OCI-LY3 (cell line): ENCODE measurements at regions not wholly inside any gene's neighbourhood (a gene's known extent, or its start where the extent isn't known, plus 50 kb on each side); places are given as distances from the start of the nearest gene placed in this dataset.

Experiments used
- H2AFZ ChIP-seq: fragments of 200-600, 300-600 bp; shearing (Covaris generic); 2 replicates; pipeline ENCODE4 v1.6.0; 2014; ENCODE audit warnings: antibody characterized with exemption, low read depth, low read length
- H3K27ac ChIP-seq: fragments of 200-600, 300-600 bp; sonication (generic); 2 replicates; pipeline ENCODE4 v1.5.1; 2014; ENCODE audit warnings: mild to moderate bottlenecking, low read length, moderate library complexity, mixed read lengths
- H3K27me3 ChIP-seq: fragments of 200-600, 300-600 bp; sonication (generic); 2 replicates; pipeline ENCODE4 v1.6.1; 2014; ENCODE audit warnings: low read depth, low read length, mixed read lengths
- H3K36me3 ChIP-seq: fragments of 200-600, 300-600 bp; sonication (generic); replicated peaks from 2 replicates; pipeline ENCODE3; 2014; ENCODE audit warnings: low read depth, low read length, mixed read lengths
- H3K4me1 ChIP-seq: fragments of 300-600, 200-600 bp; sonication (generic); 2 replicates; pipeline ENCODE4 v1.6.1; 2014; ENCODE audit warnings: low read length, mixed read lengths
- H3K4me2 ChIP-seq: fragments of 200-600, 300-600 bp; sonication (generic); 2 replicates; pipeline ENCODE4 v1.6.1; 2014; ENCODE audit warnings: low read length, mixed read lengths
- H3K4me3 ChIP-seq: fragments of 300-600, 200-600 bp; sonication (generic); 2 replicates; pipeline ENCODE4 v1.5.1; 2014; ENCODE audit warnings: antibody characterized with exemption, mild to moderate bottlenecking, low read length, moderate library complexity
- H3K79me2 ChIP-seq: fragments of 300-600, 200-600 bp; shearing (Covaris generic); 2 replicates; pipeline ENCODE4 v1.6.1; 2014; ENCODE audit warnings: mild to moderate bottlenecking, low read length, mixed read lengths
- H3K9ac ChIP-seq: fragments of 300-600, 200-600 bp; shearing (Covaris generic); 2 replicates; pipeline ENCODE4 v1.6.0; 2014; ENCODE audit warnings: mild to moderate bottlenecking, low read length, moderate library complexity
- H3K9me3 ChIP-seq: fragments of 200-600, 300-600 bp; shearing (Covaris generic); 2 replicates; pipeline ENCODE4 v1.6.1; 2014; ENCODE audit warnings: low read length, mixed read lengths; ENCODE audit not compliant: insufficient read depth
- H4K20me1 ChIP-seq: fragments of 200-600, 300-600 bp; sonication (generic); 2 replicates; pipeline ENCODE4 v1.6.1; 2016; ENCODE audit warnings: low read length, mixed read lengths; ENCODE audit not compliant: insufficient read depth
- CTCF ChIP-seq: fragments of 200-600, 300-600 bp; sonication (generic); IDR thresholded peaks from 2 replicates; pipeline ENCODE4 v1.5.1; 2014; ENCODE audit warnings: antibody characterized with exemption, low read length, low read depth
- EZH2phosphoT487 ChIP-seq: fragments of 200-600 bp; shearing (Covaris generic); IDR thresholded peaks from 2 replicates; pipeline ENCODE4 v1.6.1; 2018; ENCODE audit warnings: antibody characterized with exemption, mixed run types, low read depth

- TF ChIP-seq EZH2phosphoT487 (no peak), CTCF (peak; percentile 27)
- H2AFZ ChIP-seq: no peak overlapping the region
- H4K20me1 ChIP-seq: no peaks in the 10 kb centered on the region
- no peaks in the 10 kb centered on the region for H3K36me3 ChIP-seq
- no peak overlapping the region for H3K4me3 ChIP-seq
- H3K4me1 ChIP-seq: no peaks in the 10 kb centered on the region
- H3K79me2 ChIP-seq: no peaks in the 10 kb centered on the region
- H3K9me3 ChIP-seq: no peaks in the 10 kb centered on the region
- no peaks in the 10 kb centered on the region for H3K27me3 ChIP-seq
- no peak overlapping the region for H3K4me2 ChIP-seq
- H3K27ac ChIP-seq: no peak overlapping the region
- no peak overlapping the region for H3K9ac ChIP-seq
Measured at GRCh38 chrX:8868906-8869305, 67.7 kb upstream of the FAM9A start.

DNA sequence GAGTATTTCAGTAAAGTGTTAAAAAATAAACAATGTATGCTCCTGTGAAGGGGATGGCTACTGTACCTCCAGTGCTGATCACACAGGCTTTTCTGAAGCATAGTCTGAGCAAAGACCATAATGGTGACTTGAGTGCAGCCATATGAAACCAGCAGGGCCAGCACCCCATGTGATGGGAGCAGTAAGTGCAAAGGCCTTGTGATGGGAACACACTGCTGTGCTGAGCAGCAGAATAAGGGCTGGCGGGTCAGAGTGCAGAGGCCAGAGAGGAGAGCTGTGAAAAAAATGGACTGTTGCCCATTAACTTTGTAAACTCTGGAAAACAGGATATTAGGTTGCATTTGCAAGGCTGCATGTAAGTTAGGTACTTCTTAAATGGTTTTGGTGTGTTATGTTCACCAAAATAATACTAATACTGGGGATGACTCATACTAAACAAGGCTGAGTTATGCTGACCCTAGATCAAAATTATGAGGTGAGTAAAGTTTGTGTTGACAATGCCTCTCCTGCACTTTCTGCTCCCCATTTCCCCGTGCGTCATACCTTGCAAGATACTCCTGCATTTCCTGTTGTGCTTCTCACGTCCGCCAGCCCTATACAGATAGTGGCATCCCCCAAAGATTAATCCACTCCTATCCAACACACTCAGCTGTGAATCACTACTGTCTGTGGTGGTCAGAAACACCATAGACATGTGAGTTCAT is 67.0 kb upstream of the FAM9A start:
- Histone ChIP-seq H3K79me2 (no peaks in the 10 kb centered on the region), H3K4me3 (no peak overlapping the region), H3K4me2 (no peak overlapping the region), H3K27ac (no peak overlapping the region), H2AFZ (no peak overlapping the region), H3K4me1 (no peaks in the 10 kb centered on the region), H3K9me3 (no peaks in the 10 kb centered on the region), H4K20me1 (no peaks in the 10 kb centered on the region), H3K36me3 (no peaks in the 10 kb centered on the region), H3K9ac (no peak overlapping the region), H3K27me3 (no peaks in the 10 kb centered on the region)
- no peak for TF ChIP-seq EZH2phosphoT487
- no peak for TF ChIP-seq CTCF

GRCh38 chrX:8867406-8867805 is 66.2 kb upstream of the FAM9A start:
- no peak overlapping the region for H2AFZ ChIP-seq
- no peaks in the 10 kb centered on the region for H3K79me2 ChIP-seq
- no peaks in the 10 kb centered on the region for H3K9me3 ChIP-seq
- no peak overlapping the region for H3K4me3 ChIP-seq
- no peaks in the 10 kb centered on the region for H3K4me1 ChIP-seq
- TF ChIP-seq EZH2phosphoT487: no peak
- no peak for TF ChIP-seq CTCF
- no peak overlapping the region for H3K9ac ChIP-seq
- H3K27ac ChIP-seq: no peak overlapping the region
- H4K20me1 ChIP-seq: no peaks in the 10 kb centered on the region
- no peaks in the 10 kb centered on the region for H3K27me3 ChIP-seq
- H3K36me3 ChIP-seq: no peaks in the 10 kb centered on the region
- H3K4me2 ChIP-seq: no peak overlapping the region

GRCh38 chrX:8864161-8864560 is 63.0 kb upstream of the FAM9A start:
- Histone ChIP-seq H3K9ac (no peak overlapping the region), H3K4me3 (no peak overlapping the region), H3K4me1 (no peaks in the 10 kb centered on the region), H3K4me2 (no peak overlapping the region), H3K27ac (no peak overlapping the region), H3K36me3 (no peaks in the 10 kb centered on the region), H4K20me1 (no peaks in the 10 kb centered on the region), H3K27me3 (0 out of 2 replicates have a peak, but pooled peaks cover 3% of the 10 kb centered on the region), H3K9me3 (no peaks in the 10 kb centered on the region), H3K79me2 (no peaks in the 10 kb centered on the region), H2AFZ (no peak overlapping the region)
- TF ChIP-seq EZH2phosphoT487 (no peak), CTCF (no peak)
